Colonic mucosa (tissue), 4 donors: ENCODE measurements at regions not wholly inside any gene's neighbourhood (a gene's known extent, or its start where the extent isn't known, plus 50 kb on each side); places are given as distances from the start of the nearest gene placed in this dataset.

Experiments
- DNase-seq: peaks from one replicate; pipeline ENCODE4 v3.0.0-alpha.2; 2020
- H3K27ac ChIP-seq: fragments of 200-600 bp; one replicate; pipeline ENCODE4 v1.8.0; 2021
- H3K27me3 ChIP-seq: fragments of 200-600 bp; one replicate; pipeline ENCODE4 v1.8.0; 2021
- H3K36me3 ChIP-seq: fragments of 200-600 bp; one replicate; pipeline ENCODE4 v1.8.0; 2021
- H3K4me1 ChIP-seq: fragments of 200-600 bp; one replicate; pipeline ENCODE4 v1.8.0; 2021; ENCODE audit warnings: mild to moderate bottlenecking
- H3K4me3 ChIP-seq: fragments of 200-600 bp; one replicate; pipeline ENCODE4 v1.8.0; 2021
- H3K9ac ChIP-seq, 2 donors: one replicate each; pipeline ENCODE4 v1.7.0; 2013; ENCODE audit warnings: control low read depth in 2 of 2, low read depth in 2 of 2, low read length in 2 of 2
- H3K9me3 ChIP-seq: fragments of 200-600 bp; one replicate; pipeline ENCODE4 v1.8.0; 2021
- CTCF ChIP-seq: fragments of 200-600 bp; IDR thresholded peaks from one replicate; pipeline ENCODE4 v1.8.0; 2022; ENCODE audit warnings: antibody characterized with exemption, mild to moderate bottlenecking
- intact Hi-C: fragments of 100-400 bp; cut with DNase I; formaldehyde crosslinking; loops from one replicate; pipeline ENCODE4 v1.14.1; 2022
- donor health status: healthy.
- donor health status: DM: no; HTN: no; CAD: no.
- donor health status: DM: no; HTN: no; CAD: no.

GRCh38 chr13:44840131-44840530 is 149.1 kb downstream of the NUFIP1 start:
- intact Hi-C loops: loop anchor here (10.0 kb wide), 1 partner anchor 65 kb away; no protein-coding TSS in a partner anchor
- no peaks in the 10 kb centered on the region for H3K27me3 ChIP-seq
- DNase-seq: no peak
- H3K36me3 ChIP-seq: no peaks in the 10 kb centered on the region
- no peak overlapping the region for H3K4me3 ChIP-seq
- no peak overlapping the region for H3K9ac ChIP-seq
- H3K4me1 ChIP-seq: no peaks in the 10 kb centered on the region
- no peaks in the 10 kb centered on the region for H3K9me3 ChIP-seq
- no peak for TF ChIP-seq CTCF
- no peak overlapping the region for H3K27ac ChIP-seq

DNA sequence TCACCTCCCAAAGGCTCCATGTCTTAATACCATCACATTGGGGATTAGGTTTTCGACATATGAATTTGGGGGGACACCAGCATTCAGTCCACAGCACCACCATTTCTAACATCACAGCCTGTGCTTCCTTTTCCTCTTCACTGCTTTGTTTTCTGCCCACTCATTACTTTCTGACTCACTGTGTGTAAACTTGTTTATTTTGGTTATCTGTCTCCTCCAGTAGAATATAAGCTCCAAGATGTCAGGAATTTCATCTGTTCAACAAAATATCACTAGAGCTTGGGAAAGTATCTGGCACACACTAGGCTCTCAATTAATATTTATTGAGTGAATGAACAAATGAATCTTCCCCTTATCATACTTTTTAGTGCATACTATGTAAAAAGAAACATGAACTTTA is 152.0 kb downstream of the NUFIP1 start:
- no peaks in the 10 kb centered on the region for H3K4me1 ChIP-seq
- intact Hi-C loops: no loop called here
- no peak overlapping the region for H3K4me3 ChIP-seq
- no peak for TF ChIP-seq CTCF
- H3K9ac ChIP-seq: no peak overlapping the region
- DNase-seq: no peak
- no peaks in the 10 kb centered on the region for H3K9me3 ChIP-seq
- no peaks in the 10 kb centered on the region for H3K27me3 ChIP-seq
- H3K27ac ChIP-seq: no peak overlapping the region
- no peaks in the 10 kb centered on the region for H3K36me3 ChIP-seq

- Histone ChIP-seq H3K9ac (no peak overlapping the region), H3K36me3 (no peaks in the 10 kb centered on the region), H3K27ac (no peak overlapping the region), H3K4me1 (no peaks in the 10 kb centered on the region), H3K9me3 (no peaks in the 10 kb centered on the region), H3K4me3 (no peak overlapping the region), H3K27me3 (no peaks in the 10 kb centered on the region)
- DNase-seq: no peak
- intact Hi-C loops: no loop called here
- no peak for TF ChIP-seq CTCF
These were observed 154.9 kb downstream of the NUFIP1 start for GRCh38 chr13:44834404-44834803.

DNA sequence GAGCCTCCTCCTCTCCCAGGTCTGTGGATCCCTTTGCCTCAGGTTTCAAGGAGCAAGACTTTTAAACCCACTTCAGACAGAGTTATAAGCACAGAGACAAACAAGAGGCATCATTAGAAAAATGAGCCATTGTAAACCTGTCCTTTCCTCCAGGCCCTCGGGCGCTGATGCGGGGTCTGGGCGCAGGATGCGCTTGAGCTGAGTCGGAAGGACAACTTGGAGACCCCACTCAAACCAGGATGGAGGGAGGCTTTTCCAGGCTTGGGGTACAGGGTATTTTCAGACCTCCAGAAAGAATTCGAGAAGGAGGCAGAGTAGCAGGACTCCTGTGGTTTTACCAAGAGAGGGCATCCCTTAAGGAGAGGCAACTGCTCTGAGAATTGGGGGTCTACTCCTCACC is 155.6 kb downstream of the NUFIP1 start:
- no peaks in the 10 kb centered on the region for H3K27me3 ChIP-seq
- no peak for TF ChIP-seq CTCF
- intact Hi-C loops: no loop called here
- H3K4me3 ChIP-seq: no peak overlapping the region
- H3K4me1 ChIP-seq: no peaks in the 10 kb centered on the region
- no peak overlapping the region for H3K9ac ChIP-seq
- no peak overlapping the region for H3K27ac ChIP-seq
- no peak for DNase-seq
- no peaks in the 10 kb centered on the region for H3K9me3 ChIP-seq
- no peaks in the 10 kb centered on the region for H3K36me3 ChIP-seq

GRCh38 chr13:44833139-44833538 is 156.1 kb downstream of the NUFIP1 start:
- Histone ChIP-seq H3K4me1 (no peaks in the 10 kb centered on the region), H3K9ac (no peak overlapping the region), H3K27me3 (no peaks in the 10 kb centered on the region), H3K36me3 (no peaks in the 10 kb centered on the region), H3K9me3 (no peaks in the 10 kb centered on the region), H3K27ac (no peak overlapping the region), H3K4me3 (no peak overlapping the region)
- no peak for TF ChIP-seq CTCF
- no peak for DNase-seq
- intact Hi-C loops: no loop called here
